NCI-H2171 (cell line): ENCODE measurements at regions not wholly inside any gene's neighbourhood (a gene's known extent, or its start where the extent isn't known, plus 50 kb on each side); places are given as distances from the start of the nearest gene placed in this dataset.

Source experiments
- DNase-seq: peaks from one replicate; lab custom pipeline; 2025; lab: John Stamatoyannopoulos, UW

DNA sequence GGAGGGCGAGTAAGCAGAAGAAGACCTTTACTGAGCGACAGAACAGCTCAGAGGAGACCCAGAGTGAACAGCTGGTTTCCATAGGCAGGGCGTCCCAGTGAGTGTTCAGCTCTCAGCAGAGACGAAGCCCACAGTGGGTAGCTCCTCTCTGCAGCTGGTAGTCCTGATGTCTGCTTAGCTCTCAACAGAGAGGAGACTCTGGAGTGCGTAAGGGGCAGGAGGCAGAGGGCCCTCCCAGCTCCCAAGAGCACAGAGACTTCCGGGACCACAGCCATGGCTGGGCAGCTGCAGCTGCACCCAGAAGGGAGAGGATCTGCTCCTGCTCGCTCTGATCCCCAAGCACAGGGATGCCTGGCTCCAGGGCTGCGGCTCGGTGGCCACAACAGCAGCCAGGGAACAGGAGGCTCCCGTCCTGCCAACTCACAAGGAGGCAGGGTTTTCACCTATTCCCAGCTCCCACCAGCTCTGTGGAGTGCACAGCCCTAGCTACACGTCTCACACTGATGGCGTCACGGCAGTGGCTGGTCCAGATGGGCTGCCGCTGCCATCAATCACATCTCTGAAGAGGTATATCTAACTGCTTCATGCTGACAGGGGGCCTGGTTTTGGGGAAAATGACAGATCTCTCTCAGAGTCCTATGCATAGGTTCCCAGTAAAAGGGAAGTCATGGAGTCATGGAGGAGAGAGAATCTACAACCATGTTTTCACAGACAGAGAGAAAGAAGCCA, 2660.1 kb upstream of the PCDH20 start:
- DNase-seq, result peak; percentile 78

DNA sequence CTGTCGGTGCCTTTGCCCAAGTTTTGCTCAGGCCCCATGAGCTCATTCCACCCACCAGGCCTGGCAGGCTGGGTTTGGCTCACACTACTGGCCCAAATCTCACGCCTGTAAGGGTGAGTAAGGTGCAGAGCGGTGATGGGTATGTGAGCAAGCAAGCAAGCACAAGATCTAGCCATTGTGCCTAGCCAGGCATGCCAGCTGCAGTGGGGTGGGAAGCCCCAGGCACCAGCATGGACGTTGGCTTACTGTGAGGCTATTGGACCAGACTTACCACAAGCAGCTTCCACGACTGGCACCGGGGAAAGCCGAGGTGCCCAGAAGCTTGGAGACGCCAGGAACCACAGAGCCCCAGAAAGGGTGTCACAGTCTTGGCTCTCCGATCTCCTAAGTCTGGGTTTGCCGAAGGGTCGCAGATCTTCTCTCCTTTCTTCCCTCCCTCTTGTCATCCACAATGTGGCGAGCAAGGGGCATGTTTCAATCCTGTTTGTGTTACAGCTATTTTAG, 2659.4 kb upstream of the PCDH20 start:
- no peak for DNase-seq

DNA sequence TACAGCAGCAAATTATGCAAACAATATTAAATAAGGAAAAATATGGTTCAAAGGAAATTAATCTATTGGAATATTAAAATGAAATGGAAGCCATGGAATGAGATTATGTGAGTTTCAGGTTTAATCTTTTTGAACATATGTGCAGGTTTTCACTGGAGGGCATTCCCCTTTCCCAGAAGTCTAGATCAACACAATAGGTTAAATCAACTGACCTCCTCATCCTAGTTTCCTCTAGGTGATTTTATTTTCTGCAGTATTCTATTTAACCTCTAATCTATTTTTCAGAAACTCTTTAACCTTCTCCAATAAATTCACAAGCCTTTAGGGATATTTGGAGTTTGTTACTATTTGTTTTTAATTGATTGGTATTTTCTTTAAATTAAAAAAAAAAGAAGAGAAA, 2657.6 kb upstream of the PCDH20 start:
- DNase-seq, result no peak

DNA sequence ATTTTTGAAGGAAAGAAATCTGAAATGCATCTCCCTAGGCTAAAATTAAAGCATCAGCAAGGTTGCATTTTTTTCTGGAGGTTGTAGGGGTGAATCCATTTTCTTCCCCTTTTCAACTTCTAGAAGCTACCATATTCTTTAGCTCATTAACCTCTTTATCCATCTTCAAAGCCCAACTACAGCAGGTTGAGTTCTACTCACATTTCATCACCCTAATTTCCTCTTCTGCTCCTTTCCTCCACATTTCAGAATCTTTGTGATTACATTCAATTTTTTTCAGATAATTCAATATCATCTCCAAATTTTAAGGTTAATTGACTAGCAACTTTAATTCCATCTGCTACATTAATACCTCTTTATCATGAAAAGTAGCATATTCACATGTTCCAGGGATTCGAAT, 2655.7 kb upstream of the PCDH20 start:
- no peak for DNase-seq

DNA sequence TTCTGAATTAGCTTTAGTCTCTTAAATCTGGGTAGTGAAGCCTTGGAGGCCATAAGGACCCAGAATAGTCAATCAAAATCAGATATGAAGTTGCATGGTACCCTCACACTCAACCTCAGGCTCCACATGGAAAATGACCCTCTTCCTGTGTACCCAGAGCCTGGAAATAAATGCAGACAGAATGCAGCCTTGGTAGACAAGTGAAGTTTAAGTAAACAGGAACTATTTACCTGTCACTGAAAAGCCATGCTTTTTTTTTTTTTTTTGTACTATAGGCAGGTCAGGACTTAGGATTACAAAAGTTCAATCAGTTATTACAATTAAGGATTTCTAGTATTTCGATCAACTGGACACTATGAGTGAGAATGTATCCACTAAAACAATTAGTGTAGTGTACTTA, 2654.2 kb upstream of the PCDH20 start:
- DNase-seq, result no peak

DNA sequence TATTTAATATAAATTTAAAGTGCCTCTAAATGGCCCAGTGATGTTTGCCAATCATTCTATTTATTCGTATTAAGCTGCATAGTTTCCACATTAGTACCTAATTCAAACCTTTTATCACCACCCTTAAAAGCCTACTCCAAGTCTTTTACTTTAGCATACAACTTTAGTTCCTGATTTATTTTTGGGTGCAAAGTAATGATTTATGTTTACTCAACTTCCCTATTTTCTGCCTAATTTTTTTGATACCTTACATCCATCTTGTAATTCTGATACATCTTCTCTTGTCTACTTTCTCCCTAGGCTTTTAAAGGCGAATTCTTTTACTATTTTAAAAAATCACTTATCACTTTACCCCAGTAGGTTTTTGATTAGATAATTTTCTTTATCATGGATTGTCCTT, 2651.1 kb upstream of the PCDH20 start:
- no peak for DNase-seq

DNA sequence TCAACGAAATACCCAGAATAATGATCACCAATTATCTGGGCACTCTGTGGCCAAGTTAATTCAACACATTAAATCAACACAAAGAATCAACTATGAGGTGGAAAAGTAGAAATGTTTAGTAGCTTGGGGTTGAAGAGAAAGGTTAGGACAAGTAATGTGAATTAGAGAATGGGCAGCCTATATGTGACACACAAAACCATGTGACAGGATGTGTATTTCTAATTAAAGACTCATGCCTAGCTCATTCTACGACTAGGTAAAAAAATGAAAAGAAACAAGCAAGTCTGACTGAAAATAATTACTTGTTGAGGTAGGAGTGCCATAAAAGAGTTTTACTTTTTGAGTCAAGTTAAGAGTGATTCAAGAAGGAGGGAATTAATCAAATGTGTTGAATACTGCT, 2646.0 kb upstream of the PCDH20 start:
- DNase-seq, result no peak

DNA sequence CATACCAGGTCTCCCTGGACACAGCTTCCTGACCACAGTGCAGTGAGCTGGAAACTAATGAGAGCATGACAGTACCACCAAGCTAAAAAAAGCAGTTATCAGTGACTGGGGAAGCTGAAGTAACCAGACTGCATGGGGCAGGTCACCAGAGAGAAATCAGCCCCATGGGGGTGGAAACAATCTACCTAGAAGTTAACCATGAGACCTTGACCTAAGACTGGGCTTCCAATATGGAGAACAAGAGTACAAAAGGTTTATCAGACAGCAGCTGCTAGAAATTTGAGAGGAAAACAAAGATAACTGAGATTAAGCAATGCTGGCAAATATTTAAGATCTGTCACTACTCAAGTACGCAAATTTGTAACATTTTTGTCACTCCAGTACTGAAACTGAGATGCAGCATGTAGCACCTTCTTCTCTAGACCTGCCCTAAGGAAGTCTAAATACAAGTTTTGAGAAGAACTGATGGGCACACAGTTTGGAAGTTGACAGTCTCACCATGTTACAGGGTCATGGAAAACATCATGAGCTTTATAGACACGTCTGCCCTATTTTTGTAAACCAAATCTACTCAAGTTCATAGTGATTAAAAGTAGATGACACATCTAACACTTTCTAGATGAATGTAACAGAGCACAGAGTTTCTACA, 2641.8 kb upstream of the PCDH20 start:
- DNase-seq, result no peak

DNA sequence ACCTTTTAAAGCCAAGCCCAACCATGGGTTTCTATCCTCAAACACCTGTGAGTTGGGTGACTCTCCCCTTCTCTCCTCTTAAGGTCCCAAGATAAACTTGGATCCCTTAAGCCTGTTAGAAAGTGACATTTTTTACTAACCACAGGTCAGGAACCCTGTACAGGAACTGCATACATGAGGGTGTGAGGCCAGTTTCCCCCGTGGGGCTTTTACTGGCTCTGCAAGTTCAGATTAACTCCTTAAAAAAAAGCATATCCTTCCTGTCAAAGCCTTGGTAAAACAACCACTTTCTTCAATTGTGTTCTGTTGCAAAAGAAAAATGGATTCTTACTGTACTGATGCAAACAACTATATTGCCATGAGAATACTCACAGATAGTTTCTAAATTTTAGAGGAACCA, 2638.7 kb upstream of the PCDH20 start:
- no peak for DNase-seq

DNA sequence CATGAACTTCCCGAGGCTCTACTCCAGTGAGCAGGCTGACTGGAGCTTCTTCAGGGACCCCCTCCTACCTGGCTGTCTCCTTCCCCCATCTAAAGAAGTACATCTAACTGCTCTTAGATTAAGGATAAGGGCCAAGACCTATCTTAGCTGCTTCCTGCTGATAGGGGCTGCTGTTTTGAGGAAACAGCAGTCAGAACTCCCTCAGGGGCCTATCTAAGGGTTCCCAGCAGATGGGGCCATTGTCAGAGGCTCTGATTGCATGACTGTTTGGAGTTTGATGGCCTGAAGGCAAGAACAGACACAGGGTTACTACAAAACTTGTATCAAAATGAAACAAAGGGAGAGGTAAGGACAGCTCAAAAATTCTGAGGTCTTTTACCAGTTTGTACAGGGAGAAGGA, 2636.9 kb upstream of the PCDH20 start:
- DNase-seq, result no peak

DNA sequence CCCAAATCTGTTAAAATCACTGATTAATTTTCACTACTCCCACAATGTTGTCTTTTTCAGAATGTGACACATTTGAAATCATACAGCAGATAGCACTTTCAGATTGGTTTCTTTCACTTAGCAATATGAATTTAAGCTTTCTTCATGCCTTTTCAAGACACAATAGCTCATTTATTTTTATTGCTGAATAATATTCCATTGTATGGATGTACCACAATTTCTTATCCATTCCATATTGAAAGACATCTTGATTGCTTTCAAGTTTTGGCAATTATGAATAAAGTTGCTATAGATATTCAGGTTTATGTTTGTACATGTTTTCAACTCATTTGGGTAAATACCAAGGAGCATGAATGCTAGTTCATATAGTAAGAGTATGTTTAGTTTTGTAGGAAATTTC, 2635.6 kb upstream of the PCDH20 start:
- no peak for DNase-seq

DNA sequence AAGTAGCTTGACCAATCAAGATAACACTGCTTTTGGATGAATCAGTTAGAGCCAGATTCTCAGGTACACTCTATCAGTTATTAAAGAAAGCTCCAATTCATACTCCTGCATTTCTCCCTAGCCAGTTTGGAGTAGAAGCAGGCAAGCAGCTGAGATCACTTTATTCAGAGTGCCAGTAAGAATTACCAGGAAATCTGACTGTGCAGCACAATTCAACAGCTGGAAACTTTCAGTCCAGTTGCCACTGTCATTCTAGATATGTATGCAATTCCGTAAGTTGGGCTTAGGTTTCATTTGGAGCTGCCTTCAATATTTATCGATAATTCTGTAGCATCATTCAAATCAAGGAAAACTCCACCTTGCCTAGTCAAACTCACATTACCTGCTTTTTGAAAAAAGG, 2625.6 kb upstream of the PCDH20 start:
- DNase-seq, result no peak

DNA sequence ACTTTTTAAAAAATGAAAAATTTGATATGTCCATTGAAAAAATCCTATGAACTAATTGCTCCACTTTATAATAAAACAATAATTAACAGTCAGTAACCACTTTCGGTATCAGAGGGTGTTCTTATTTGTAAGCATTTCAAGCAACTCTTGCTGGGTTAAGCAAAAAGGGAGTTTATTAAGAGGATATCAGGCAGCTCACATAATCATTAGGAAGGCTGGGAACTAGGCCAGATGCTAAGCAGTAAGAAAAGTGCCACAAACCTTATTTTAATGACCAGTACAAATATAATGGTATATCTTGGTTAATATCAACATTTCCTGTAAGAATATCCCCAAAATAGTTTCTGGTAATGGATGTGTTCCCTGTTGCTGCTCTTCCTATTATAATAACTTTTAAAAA, 2618.3 kb upstream of the PCDH20 start:
- DNase-seq, result no peak

DNA sequence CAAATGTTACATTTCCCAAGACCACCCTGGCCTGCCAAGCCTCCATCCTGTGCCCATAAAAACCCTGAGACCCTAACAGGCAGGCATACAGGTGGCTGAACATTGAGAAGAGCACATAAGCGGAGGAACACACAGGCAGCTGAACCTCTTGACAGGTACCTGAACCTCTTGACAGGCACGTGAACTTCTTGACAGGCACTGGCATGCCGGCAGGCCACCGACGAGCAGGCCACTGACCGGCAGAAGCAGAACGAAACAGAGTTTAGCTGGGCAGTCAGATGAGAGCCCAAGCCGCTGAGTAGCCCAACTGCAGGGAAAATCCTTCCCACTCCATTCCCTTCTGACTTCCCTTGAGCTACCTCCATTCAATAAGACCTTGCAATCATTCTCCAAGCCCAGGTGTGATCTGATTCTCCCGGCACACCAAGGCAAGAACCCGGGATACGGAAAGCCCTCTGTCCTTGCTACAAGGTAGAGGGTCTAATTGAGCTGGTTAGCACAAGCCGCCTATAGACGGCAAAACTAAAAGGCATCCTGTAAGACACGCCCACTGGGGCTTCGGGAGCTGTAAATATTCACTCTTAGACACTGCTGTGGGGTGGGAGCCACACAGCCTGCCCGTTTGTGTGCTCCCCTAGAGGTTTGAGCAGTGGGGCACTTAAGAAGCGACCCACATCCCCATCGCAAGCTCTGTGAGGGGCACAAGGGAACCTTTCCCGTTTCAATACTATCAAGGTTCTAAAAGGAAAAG, 2613.9 kb upstream of the PCDH20 start:
- DNase-seq, result no peak

DNA sequence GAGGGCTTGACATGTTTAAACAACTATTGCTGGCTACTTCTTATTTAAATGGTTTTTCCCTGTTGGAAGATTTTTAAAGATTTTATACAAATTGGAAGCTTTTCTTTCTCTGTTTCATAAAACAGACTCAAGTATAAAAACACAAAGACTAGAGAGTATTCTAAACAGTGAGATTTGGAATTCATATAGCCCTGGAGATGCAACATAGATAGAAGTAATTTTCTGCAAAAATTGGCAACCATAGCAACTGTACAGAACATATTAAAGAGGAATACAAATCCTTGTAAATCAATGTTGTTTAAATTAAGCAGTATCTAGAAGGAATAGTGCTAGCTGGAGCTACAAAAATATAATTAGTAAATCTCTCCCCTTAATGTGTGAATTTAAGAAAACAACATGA, 2612.9 kb upstream of the PCDH20 start:
- DNase-seq, result no peak

DNA sequence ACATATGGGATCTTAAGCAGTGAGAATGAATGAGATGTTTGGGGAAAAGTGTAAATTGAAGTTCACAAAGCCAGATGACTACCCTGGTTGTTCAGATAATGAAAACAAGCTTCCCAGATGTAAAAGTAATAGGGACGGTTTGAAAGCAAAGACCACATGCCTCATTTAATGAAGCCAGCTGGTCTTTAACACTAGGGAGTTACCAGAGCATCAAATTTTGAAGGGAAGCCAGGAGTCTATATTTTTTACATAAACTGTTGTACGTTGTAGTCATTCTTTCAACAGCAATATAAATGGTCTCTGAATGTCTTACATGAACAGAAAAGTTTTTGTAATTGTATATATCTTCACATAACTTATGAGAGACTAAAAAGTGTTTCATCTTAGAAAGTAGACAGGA, 2604.5 kb upstream of the PCDH20 start:
- no peak for DNase-seq

DNA sequence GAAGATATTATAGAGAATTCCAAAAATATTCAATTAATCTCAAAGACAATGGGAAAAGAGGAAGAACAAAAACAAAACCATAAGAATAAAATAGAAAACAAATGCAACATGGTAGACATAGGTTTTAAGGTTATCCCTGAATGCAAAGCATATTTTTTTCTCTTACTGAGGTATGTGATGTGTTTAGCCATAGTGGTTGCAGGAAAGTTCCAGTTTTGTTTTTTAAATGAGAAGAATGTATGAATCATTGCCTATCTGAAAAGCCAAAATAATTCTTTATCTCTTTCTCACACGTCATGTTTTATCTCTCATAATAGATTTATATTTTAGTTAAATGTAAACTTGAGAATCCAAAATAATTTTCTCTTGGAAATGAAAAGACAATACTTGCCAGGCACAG, 2591.7 kb upstream of the PCDH20 start:
- no peak for DNase-seq

DNA sequence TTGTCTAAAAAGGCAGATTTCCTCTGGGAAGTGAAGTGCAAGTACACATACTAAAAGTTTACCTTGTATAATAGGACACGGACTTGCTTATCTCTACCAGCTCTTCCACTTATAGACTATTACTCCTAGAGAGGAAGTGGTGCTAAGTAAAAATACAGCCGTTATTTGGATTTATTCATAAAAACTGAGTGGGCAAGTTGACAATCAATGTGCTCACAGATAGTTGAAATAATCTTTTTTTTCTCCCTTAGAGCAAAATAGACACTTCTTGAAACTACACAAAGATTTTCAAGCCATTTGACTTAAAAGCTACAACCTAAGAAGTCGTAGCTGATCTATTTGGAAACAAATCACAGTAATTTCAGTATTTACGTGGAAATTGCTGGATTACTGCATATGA, 2584.7 kb upstream of the PCDH20 start:
- DNase-seq, result no peak

DNA sequence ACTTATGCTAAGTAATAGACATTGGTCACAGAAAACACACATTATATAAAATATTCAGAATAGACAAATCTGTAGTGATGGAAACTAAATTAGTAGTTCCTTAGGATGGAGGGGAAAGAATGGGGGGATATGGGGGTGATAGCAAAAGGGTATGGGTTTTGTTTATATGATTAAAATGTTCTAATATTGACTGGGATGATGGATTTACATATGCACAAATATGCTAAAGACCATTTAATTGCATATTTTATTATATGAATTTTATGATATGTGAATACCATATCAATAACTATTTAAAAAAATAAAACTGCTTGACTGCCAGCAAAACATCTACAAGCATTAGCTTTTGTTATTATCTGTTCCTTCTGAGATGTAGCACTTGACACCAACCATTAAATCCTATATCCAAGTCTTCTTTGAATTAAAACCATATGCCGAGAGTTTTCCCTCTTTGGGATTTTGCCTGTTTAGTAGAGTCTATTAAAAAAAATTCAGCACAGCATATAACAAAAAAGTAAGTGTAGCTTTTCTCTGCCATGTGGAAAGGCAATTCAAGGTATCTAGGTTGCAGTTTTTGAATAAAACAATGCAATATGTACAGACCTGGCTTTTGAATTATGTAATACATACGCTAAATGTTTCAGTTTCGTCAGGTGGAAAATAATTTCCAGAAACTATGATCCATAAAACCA, 2584.1 kb upstream of the PCDH20 start:
- DNase-seq, result no peak

DNA sequence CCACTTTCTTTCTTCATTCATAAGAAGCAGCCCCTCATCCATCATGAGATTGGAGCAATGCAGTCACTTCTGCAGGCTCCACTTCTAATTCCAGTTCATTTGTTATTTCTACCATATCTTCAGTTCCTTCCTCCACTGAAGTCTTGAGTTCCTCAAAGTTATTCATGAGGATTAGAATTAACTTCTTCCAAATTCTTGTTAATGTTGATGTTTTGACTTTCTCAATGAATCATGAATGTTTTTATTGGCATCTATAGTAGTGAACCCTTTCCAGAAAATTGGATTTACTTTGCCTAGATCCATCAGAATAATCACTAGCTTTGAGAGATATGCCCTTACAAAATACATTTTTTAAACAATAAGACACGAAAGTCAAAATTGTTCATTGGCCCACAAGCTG, 2567.7 kb upstream of the PCDH20 start:
- no peak for DNase-seq

DNA sequence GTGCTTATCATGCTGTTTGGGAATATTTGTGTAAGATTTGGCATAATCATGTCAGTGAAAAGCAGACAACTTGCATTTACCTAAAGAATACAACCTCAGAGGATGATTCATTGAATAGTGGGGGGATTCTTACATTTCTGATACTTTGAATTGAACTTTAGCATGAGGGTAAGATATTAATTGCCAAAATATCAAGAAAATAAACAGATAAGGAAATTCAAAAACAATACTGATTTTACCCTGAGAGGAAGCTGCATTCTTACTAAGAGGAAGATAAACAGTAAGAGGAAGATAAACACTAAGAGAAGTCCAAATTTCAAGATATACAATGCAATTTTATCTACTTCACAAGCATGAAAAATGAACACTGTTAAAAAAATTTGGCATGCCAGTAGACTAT, 2564.3 kb upstream of the PCDH20 start:
- no peak for DNase-seq

DNA sequence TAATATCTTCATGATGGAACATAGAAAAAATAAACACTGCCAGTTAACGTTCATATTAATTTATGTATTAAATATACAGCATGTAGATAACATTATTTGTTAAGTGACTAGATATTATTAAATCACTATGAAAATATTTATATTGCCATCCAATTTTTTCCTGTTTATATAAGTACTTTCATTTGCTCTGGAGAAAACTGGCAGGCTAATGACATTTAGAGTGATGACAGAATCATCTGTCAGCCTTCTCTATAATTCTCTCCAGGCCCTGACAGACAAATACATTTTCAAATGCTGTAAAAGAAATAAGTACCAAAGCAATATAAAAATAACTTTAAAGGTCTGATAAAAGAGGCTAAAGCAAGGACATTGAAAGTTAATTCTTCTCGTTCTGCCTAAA, 2556.7 kb upstream of the PCDH20 start:
- no peak for DNase-seq

DNA sequence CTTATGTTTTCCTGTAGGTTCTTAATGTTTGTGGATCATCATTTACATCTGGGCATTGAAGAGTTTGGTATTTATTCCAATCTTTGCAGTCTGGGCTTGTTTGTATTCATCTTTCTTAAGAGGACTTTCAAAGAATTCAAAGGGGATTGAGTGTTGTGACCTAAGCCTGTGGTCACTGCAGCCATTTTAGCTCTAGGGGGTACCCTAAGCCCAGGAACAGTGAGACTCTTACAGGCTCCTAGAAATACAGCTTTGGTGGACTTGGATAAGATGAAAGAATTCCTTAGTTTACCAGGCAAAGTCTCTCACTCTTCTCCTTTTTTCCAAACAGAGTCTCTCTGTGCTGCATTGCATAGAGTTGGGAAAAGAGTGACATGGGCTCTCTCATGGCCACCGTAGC, 2539.0 kb upstream of the PCDH20 start:
- no peak for DNase-seq
